M059J (cell line): ENCODE measurements at regions not wholly inside any gene's neighbourhood (a gene's known extent, or its start where the extent isn't known, plus 50 kb on each side); places are given as distances from the start of the nearest gene placed in this dataset.
A peak's percentile ranks its signal among the peaks of the same experiment; 100 is the strongest.

Experiments used
- DNase-seq: peaks from one replicate; pipeline ENCODE4 v3.0.0-alpha.2; 2012; ENCODE audit warnings: low read depth

- DNase-seq, result peak; percentile 28
Observed at GRCh38 chr3:3629911-3630310, 169.3 kb upstream of the LRRN1 start.

GRCh38 chr3:3628676-3629328 is 170.4 kb upstream of the LRRN1 start:
- no peak for DNase-seq

GRCh38 chr3:3627114-3627513 is 172.1 kb upstream of the LRRN1 start:
- no peak for DNase-seq

GRCh38 chr3:3625544-3626271 is 173.5 kb upstream of the LRRN1 start:
- no peak for DNase-seq

GRCh38 chr3:3619815-3620214 is 179.4 kb upstream of the LRRN1 start:
- no peak for DNase-seq

GRCh38 chr3:3618623-3619022 is 180.6 kb upstream of the LRRN1 start:
- no peak for DNase-seq

GRCh38 chr3:3615533-3615932 is 183.7 kb upstream of the LRRN1 start:
- peak; percentile 10 for DNase-seq

- no peak for DNase-seq
Observed at GRCh38 chr3:3610581-3611298, 188.5 kb upstream of the LRRN1 start.

GRCh38 chr3:3606321-3606720 is 192.9 kb upstream of the LRRN1 start:
- no peak for DNase-seq

- DNase-seq, result no peak
Observed at GRCh38 chr3:3605226-3605625, 194.0 kb upstream of the LRRN1 start.

GRCh38 chr3:3603351-3603750 is 195.9 kb upstream of the LRRN1 start:
- peak; percentile 50 for DNase-seq

- no peak for DNase-seq
Observed at GRCh38 chr3:3600665-3601340, 198.4 kb upstream of the LRRN1 start.

- DNase-seq, result no peak
Observed at GRCh38 chr3:3599016-3599415, 200.2 kb upstream of the LRRN1 start.

GRCh38 chr3:3594986-3595385 is 204.2 kb upstream of the LRRN1 start:
- no peak for DNase-seq

- no peak for DNase-seq
Observed at GRCh38 chr3:3589715-3590130, 209.5 kb upstream of the LRRN1 start.

- no peak for DNase-seq
Observed at GRCh38 chr3:3587647-3587972, 211.6 kb upstream of the LRRN1 start.

- DNase-seq, result no peak
Observed at GRCh38 chr3:3586843-3587646, 212.2 kb upstream of the LRRN1 start.

- no peak for DNase-seq
Observed at GRCh38 chr3:3586336-3586735, 212.9 kb upstream of the LRRN1 start.

GRCh38 chr3:3579658-3580057 is 219.6 kb upstream of the LRRN1 start:
- DNase-seq, result no peak

GRCh38 chr3:3578718-3579117 is 220.5 kb upstream of the LRRN1 start:
- no peak for DNase-seq

GRCh38 chr3:3577823-3578222 is 221.4 kb upstream of the LRRN1 start:
- DNase-seq, result no peak

- no peak for DNase-seq
Observed at GRCh38 chr3:3573341-3573740, 225.9 kb upstream of the LRRN1 start.
